GM21447 (cell line): ENCODE measurements at regions not wholly inside any gene's neighbourhood (a gene's known extent, or its start where the extent isn't known, plus 50 kb on each side); places are given as distances from the start of the nearest gene placed in this dataset.
A peak's percentile ranks its signal among the peaks of the same experiment; 100 is the strongest.

Experiments
- ATAC-seq: cut with Tn5 transposase; IDR thresholded peaks from one replicate; pipeline ENCODE4 v1.9.1; 2021; ENCODE audit not compliant: unreplicated experiment

GRCh38 chr4:104942990-104943743 is 203.5 kb upstream of the TET2 start:
- ATAC-seq, result no peak

- no peak for ATAC-seq
These were observed 202.1 kb upstream of the TET2 start for GRCh38 chr4:104944596-104944995.

GRCh38 chr4:104964410-104965175 is 182.1 kb upstream of the TET2 start:
- no peak for ATAC-seq

- ATAC-seq, result peak; percentile 94
These were observed 180.2 kb upstream of the TET2 start for GRCh38 chr4:104966349-104967033.

- peak; percentile 29 for ATAC-seq
These were observed 179.7 kb upstream of the TET2 start for GRCh38 chr4:104967034-104967401.

GRCh38 chr4:104969394-104970082 is 177.1 kb upstream of the TET2 start:
- ATAC-seq, result peak; percentile 17

- no peak for ATAC-seq
These were observed 175.2 kb upstream of the TET2 start for GRCh38 chr4:104971462-104971861.

GRCh38 chr4:104973708-104974107 is 173.0 kb upstream of the TET2 start:
- peak; percentile 49 for ATAC-seq

- ATAC-seq, result no peak
These were observed 171.1 kb upstream of the TET2 start for GRCh38 chr4:104975617-104976016.

- ATAC-seq, result peak; percentile 55
These were observed 170.4 kb upstream of the TET2 start for GRCh38 chr4:104976262-104976661.

- no peak for ATAC-seq
These were observed 167.5 kb upstream of the TET2 start for GRCh38 chr4:104979083-104979760.

GRCh38 chr4:104983615-104984179 is 163.0 kb upstream of the TET2 start:
- no peak for ATAC-seq

- ATAC-seq, result no peak
These were observed 160.4 kb upstream of the TET2 start for GRCh38 chr4:104986306-104986705.

- ATAC-seq, result no peak
These were observed 157.3 kb upstream of the TET2 start for GRCh38 chr4:104989371-104989770.

GRCh38 chr4:105002278-105002677 is 144.4 kb upstream of the TET2 start:
- ATAC-seq, result no peak

GRCh38 chr4:105014234-105014633 is 132.4 kb upstream of the TET2 start:
- ATAC-seq, result no peak

GRCh38 chr4:105014635-105015034 is 132.0 kb upstream of the TET2 start:
- no peak for ATAC-seq

GRCh38 chr4:105015750-105016149 is 130.9 kb upstream of the TET2 start:
- ATAC-seq, result no peak

- no peak for ATAC-seq
These were observed 123.6 kb upstream of the TET2 start for GRCh38 chr4:105022811-105023667.
